SW 1271 (cell line): ENCODE measurements at regions not wholly inside any gene's neighbourhood (a gene's known extent, or its start where the extent isn't known, plus 50 kb on each side); places are given as distances from the start of the nearest gene placed in this dataset.
"Not testable (repeated sequence)": the region's sequence is repeated elsewhere in the genome, so short reads cannot be mapped to it uniquely, and the experiment has no call there.

Experiments used
- DNase-seq, 2 experiments: peaks; one replicate each; lab custom pipeline; 2025; lab: John Stamatoyannopoulos, UW

DNA sequence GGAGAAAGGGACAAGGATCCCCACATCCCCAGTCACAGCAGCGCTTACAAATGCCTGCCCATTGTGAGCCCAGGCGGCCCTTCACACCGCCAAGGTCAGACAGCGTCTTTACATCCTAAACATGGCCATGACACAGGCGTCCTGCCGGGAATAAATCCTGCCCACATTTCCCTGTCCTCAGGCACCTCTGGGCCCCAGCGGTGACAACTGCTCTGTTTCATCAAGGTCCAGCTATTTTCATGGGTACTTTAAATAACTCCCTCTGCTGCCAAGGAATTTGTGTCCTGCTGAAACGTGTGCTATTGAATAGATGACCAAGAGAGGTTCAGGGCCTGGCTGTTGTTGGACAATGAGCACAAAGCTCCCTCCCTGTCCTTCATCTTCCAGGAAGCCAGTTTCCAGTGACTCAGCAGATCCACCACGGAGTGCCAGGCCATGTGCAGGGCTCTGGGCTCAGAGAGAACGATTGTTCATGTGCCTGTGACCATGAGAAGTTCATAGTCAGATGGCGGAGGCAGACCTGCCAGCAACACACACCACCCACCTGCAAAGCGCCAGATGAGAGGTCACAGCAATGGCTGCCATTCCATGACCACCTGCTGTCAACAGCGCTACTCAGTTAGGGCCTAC, 195.8 kb downstream of the MATN1 start:
- peak in 1 of 2 experiments; percentile 10 for DNase-seq

DNA sequence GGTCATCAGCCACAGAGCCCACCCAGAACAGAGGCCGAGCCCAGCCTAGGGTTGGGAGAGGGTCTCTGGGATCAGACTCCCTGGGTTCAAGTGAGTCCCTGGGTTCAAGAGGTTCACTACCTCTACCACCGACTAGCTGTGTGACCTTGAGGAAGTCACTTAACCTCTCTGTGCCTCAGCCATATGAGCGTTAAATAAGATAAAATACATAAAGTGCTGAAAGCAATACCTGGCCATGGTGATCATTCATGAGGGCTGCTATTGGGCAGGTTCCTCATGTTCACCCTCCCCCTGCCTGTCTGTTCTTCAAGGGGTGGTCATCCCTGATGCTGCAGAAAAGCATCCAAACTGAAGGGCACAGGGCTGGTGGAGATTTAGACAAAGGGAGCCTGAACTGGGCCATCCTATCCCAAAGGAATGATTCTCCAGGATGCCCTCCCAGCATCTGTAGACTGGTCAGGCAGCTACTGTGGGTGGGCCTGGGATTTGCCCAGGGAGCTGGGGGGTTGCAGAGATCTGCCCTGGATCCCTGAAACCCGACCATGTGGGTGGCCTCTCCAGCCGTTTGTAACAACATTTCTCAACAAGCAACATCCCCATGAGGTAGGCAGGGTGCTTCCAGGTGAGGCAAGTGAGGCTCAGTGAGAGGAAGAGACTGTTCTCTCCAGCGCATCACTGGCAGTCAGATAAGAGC, 196.6 kb downstream of the MATN1 start:
- no peak for DNase-seq

DNA sequence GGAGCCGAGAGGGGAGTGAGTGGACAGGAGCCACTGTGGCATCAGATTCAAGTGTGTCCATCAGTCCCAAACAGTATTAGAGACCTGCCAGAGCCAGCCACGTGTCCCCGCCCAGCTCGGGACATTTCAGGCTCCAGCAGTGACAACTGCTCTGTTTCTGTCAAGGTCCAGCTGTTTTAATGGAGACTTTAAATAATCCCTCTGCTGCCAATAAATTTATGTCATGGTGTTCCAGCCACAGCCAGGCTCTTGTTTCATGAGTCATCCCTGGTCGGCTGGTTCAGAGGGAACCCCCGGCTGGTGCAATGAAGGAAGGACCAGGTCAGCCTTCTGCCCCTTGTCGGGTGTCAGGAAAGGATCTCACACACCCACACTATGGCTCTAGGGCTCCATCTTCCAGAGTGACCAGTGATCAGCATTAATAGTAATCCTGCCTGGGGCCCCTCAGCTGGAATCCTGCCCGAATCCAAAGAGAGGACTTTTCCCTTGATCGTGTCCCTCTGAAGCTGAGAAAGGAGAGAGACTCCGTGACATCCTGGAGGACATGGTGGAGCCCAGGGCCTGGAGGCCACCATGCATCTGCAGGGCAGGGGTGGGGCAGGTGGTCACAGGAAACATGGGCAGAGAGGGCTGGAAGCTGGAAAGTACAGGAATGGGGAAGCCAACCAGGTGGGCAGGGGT, 197.3 kb downstream of the MATN1 start:
- DNase-seq = peak; percentile 40 to 56

- DNase-seq = no peak
These were observed 197.8 kb downstream of the MATN1 start for GRCh38 chr1:30525631-30525970.

GRCh38 chr1:30524840-30525617, 198.4 kb downstream of the MATN1 start:
- DNase-seq = no peak

- DNase-seq = not testable (repeated sequence)
These were observed 199.3 kb downstream of the MATN1 start for GRCh38 chr1:30524025-30524555.

DNA sequence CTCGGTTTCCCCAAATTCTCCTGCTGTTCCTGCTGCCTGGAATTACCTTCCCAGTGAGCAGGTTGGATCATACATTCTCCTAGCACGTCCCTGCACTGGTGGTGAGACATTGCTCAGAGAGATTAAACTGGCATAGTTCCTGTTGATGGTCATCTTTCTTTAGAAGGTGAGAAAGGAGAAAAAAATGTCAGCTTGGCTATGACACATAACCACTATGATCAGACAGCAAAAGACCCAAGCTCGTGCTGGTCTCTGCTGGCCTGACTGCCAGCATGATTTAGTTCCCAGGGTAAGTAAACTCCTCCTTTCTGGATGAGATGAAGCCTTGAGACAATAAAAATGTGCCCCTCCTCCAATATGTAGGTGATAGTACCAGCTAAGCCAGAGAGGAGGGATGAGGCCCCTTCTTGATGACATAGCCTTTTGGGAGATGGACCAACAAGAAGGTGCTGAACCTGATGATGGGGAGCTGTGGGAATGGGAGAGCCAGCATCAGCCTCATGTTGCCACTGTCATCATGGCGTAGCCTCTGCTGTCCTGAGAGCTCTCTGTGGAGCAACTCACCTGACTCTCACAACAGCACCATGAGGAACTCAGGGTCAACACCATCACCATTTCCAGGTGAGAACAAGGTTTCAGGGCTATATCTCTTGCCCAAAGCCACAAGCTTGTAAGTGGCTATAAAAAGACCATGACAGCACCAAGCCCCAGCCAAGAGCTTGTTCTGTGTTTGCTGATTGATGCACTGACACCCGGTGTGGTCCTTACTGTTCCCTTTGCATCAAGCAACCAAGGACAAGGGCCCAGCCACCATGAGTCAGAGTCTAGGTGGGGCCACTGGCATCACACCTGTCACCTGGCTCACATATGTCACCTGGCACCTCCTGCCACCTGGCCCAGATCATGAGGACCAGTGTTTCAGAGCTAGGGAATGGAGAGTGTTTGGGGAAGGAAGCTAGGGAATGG, 200.0 kb downstream of the MATN1 start:
- DNase-seq = peak; percentile 40 to 66

DNA sequence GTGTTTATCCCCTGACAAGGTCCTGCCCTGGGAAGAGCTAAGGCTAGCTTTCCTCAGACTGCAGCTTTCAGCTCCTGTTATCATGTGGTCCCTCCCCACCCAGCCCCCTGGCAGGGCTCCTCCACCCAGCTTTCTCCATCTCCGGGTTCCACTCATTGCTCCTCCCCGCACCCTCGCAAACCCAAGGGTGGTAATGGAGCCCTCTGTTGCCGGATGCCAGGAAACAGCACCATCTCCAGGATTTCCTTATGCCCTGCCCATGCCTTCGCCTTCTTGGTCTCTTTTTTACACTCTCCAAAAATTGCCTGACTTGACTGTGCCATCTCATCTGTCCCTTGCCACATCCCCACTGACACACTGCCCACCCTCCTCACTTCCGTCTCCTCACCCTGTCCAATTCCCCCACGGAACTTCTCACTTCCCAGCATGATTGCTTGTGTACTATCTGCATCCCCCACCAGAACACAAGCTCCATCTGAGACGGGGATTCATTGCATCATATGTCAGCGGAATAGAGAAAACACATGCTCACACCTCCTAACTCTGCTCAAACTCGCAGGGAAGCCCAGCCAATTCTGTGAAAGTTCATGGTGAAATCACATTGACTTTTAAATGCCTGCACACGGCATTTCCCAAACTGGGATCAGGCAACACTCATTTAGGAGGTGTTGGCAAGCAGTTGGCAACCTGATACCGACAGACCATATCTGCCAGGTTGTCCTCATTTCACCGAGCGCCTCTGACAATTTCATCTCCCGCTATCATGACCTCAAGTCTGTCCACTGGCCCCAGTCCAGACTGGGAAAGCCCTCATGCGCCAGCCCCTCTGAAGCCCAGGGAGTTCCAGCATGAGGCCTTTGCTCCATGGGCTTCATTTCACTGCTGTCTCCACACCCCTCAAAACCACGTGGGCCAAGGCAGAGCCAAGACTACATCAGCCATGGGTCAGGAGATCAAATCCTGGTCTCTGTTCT, 201.1 kb downstream of the MATN1 start:
- DNase-seq = no peak

GRCh38 chr1:30521261-30521865, 202.0 kb downstream of the MATN1 start:
- DNase-seq = no peak

GRCh38 chr1:30520476-30520875, 202.9 kb downstream of the MATN1 start:
- DNase-seq = no peak

GRCh38 chr1:30519201-30519763, 204.1 kb downstream of the MATN1 start:
- no peak for DNase-seq

GRCh38 chr1:30518696-30519095, 204.7 kb downstream of the MATN1 start:
- no peak for DNase-seq

- DNase-seq = no peak
These were observed 205.2 kb downstream of the MATN1 start for GRCh38 chr1:30518186-30518585.

DNA sequence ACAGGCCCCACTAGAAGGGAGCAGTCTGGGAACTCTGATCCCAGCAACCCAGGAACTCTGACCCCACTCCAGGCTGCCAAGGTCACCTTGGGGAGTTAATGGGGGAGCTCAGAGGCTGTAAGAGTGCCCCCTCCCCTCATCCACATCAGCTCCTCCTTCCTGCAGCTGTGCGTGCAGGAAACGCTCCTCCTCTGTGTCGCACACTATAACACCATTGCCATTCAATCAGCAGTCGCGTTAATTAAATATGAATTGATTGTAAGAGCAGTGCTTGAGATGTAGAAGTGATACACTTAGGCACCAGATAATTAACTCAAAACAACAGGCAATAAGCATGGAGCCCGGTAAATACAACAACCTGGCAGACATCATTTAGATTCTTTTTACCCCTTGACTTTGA, 205.7 kb downstream of the MATN1 start:
- DNase-seq = not testable (repeated sequence)

DNA sequence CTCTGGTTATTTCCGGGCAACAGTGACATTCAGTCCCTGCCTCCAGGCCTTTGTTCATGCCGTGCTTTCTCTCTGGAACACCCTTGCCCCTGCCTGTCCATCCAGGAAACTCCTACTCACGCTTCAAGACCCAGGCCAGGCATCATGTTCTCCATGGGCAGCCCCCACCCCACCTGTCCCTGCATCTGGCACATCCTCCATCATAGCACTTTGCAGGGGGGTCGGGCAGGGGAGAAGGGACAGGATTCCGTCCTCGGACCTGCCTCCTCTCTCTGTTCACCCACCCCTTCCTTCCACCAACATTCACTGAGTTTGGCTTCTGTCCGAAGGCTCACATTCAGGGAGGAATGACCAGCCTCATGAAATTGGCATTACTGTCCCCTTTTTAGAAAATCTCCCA, 206.1 kb downstream of the MATN1 start:
- not testable (repeated sequence) for DNase-seq

GRCh38 chr1:30516485-30516858, 206.9 kb downstream of the MATN1 start:
- no peak for DNase-seq

DNA sequence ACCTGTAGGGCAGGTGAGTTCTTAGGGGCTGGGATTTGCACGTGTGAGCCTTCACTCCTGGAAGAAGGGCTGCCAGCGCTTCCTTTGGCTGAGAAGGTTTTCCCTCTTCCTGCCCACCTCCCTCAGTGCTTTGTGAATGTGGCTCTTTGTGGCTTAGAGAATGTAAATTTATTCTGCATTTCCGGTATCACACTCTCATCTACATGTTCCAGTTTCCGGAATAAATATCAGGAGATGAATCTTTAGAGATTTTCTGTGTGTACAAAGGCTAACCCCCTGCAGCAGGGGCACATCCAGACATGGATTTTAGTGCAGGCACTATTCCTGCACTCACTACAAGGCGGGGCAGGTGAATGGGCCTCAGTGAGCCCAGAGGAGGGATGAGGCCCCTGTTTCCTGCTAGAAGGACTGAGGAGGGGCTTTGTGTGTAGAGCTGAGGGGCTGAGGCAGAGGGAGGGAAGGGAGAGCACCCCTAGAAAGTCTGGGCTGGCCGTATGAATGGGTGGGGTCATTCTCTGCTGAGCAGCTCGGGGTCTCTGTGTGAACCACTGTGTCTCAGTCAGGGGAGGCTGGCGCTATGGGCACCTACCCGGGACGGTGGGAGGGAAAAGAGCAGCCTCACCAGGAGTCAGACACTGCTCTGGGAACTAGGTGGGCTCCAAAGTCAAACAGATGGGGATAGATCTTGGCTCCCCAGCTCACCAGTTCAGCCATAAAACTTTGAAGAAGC, 207.5 kb downstream of the MATN1 start:
- no peak for DNase-seq

- no peak for DNase-seq
These were observed 208.4 kb downstream of the MATN1 start for GRCh38 chr1:30514945-30515344.
